Stimulated activated CD4-positive, alpha-beta T cell treated with anti-CD3 and anti-CD28 coated beads, Interleukin-15, amount 100 ng/mL, for 24 hours (primary cell): ENCODE measurements at regions not wholly inside any gene's neighbourhood (a gene's known extent, or its start where the extent isn't known, plus 50 kb on each side); places are given as distances from the start of the nearest gene placed in this dataset.

Source experiments
- DNase-seq: peaks from one replicate; pipeline ENCODE4 v3.0.0-alpha.2; 2020

DNA sequence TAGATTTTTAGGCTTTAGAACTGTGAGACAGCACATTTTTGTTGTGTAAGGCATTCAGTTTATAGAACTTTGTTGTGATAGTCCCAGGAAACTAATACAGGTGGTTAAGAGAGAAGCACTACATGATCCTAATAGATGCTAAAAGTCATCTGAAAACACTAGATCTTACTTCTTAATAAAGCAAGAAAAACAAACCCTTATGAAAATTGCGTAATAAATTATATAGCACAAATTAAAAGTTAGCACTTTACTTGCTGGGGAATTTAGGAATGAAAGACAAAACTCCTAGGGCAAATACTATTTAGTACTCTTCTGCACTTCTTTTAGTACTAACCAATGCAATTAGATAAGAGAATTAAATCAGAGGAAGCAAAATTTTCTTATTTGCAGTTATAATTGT, 163.3 kb upstream of the SHISA6 start:
- DNase-seq: no peak

DNA sequence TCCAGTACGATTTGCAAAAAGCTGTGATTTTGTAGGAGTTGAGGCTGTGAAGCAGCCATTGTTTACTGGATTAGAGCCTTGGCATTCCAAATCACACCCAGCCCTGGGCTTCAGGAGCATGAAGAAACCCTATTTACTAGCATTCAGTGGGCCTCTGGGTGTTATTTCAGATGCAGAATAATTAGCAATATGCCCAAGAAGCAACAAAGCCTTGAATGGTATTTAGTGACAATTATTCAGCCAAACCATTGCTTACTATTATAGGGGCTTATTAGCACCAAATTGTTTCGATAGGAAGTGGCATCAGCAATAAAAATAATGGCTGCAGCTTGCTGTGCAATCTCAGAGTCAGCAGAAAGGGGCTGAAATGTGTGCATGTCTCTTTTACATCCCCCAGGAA, 166.6 kb upstream of the SHISA6 start:
- no peak for DNase-seq

DNA sequence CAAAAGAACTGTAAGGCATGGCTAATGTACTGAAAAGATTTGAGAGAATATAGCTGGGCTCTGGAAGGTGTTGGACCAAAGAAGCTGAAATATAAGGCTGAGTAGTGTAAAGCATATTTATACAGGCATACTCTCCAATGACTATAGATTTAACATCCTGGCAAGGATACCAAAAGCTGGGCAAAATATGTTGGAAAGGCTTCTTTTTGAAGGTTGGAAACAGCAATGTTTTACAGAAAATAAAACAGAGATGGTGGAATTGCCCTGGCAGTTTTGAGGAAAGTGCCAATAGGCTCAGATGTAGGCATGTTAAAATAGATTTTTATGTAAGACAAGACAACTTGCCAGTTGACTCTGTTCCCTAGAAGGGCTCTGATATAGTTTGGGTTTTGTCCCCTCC, 184.1 kb upstream of the SHISA6 start:
- DNase-seq: no peak

DNA sequence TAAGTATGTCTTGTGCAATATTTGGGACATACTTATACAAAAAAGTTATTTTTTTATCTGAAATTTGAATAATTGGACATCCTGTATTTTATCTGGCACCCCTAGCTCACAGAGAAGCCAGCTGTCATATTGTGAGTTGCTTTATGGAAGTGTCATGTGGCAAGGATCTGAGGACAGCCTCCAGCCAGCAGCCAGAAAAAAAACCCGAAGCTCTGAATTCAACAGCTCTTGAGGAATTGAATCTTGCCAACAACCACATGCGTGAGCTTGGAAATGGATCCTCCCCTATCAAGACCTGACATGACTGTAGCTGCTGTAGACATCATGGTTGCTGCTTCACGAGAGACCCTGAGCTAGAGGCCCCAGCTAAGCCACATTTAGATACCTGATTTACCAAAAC, 187.2 kb upstream of the SHISA6 start:
- no peak for DNase-seq

DNA sequence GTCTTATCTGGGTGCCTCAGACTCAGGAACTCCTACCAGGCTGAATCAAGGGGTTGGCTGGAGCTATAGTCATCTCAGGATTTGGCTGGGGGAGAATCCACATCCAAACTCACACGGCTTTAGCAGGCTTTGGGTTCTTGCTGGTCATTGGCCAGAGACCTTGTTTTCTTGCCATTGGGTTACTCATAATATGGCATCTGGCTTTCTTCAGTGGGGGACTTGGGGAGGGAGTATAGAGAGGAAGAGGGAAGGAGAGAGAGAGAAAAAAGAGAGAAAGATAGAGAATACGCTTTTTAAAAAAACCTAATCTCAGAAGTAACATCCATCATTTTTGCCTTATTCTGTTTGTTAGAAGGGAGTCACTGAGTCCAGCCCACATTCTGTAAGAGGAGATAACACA, 191.5 kb upstream of the SHISA6 start:
- no peak for DNase-seq

DNA sequence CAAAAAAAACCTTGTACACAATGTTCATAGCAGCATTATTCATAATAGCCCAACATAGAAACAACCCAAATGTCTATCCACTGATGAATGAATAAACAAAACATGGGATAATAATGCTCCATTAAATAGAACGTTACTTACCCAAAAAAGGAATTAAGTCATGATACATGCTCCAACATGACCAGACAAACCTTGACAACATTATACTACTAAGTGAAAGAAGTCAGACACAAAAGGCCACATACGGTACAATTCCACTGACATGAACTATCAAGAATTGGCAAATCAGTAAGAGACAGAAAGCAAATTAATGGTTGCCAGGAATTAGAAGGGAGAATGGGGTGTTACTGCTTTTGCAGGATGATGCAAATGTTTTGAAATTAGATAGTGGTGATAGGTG, 193.8 kb upstream of the SHISA6 start:
- DNase-seq: no peak

DNA sequence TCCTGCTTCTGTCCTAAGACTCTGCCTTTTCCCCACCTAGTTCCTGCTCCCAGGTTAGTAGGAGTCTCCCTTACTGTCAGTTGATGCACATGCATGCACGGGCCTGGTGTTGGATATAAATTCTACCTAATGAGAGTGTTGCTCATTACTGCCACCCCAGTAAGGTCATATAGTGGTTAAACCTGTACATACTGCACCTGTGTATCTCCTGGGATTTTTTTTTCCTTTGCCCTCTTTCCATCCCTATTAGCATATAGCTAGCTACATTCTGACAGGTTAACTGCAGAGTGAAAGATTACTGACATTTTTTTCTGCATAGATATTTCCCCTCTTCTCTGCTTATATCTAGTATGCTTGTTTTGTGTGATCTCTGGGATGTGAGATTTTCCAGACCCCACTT, 201.5 kb upstream of the PIRT start:
- DNase-seq: no peak

DNA sequence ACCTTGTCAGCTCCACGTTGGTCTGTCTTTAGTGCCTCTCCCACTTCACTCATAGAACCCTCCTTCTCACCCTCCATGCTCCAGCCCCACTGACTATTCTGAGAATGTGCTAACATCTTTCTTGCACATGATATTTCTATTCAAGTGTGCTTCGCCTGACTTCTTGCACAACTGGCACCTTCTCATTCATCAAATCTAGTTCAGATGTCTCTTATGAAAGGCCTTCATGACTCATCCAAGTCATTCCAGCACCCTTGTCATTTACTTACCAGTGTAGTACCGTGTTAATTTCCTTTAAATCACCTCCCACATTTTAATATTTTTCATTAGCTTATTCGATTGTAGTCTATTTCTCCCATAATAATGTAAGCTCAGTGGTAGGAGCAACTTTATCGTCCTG, 197.8 kb upstream of the PIRT start:
- DNase-seq: no peak

DNA sequence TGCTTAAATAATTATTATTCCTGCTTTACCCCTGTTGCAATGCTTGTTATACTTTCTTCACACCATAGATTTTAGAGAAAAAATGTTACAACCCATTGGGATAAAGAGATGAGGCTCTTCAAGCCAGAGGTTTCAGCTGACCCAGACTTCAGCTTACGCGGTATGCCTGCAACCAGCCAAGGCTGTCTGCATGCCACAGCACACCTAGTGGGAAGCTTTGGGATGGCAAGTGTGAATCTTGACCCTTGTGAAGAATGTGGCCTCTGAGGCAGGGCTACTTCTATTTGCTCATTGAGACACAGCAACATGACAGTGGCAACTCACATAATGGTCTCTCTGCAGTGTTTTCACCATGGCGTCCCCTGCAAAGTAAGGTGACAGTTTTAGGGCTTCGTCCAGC, 193.9 kb upstream of the PIRT start:
- no peak for DNase-seq

DNA sequence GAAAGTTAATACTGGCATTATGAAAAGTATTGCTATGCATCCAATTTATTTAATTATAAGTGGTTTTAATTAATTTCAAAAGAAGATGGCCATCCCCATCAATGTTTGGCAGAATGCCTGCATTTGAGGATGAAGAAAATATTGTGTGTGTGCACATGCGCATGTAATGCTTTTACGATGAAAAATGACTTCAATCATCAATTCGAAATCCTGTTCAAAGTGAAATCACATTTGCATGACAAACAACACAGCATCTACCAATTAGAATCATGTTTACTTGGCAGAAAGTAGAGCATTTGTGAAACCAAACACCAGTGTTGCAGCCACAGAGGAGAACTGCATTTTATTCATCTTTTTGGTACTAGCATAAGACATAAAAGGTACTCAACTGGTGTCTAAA, 191.9 kb upstream of the PIRT start:
- DNase-seq: no peak

DNA sequence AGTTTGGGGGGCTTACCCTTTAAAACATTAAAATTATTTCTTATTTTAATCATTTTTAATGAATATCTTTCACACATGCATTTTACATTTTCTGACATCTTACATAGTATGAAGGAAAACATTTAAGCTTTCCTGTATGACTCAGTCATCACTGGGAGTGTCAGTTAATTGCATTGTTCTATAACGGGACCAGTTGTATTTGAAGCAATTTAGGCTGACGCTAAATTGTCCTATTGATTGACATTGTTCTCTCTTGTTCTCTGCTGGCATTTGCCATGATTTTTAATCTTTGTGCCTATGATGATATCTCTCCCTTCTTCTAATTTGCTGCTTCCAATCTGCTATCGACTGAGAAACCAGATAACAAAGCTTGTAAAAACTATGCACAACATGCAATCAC, 190.5 kb upstream of the PIRT start:
- no peak for DNase-seq

DNA sequence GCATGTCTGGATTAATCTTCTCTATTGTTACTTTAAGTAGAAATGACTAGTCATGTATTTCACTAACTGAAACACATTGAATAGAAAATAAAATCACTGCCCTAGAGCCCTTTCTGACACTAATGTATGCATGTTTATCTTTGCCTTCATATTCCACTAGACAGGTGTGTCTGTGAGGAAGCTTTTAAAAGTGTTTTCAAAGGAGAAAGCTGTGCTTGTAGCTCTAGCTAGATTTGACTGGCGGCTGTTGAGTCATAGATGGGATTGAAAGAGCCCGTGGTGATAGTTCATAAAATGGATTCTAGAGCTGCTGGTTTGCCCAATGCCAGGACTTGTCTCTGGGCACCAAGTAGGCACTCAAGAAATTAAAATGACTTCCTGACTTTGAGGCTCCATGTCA, 189.0 kb upstream of the PIRT start:
- DNase-seq: no peak

DNA sequence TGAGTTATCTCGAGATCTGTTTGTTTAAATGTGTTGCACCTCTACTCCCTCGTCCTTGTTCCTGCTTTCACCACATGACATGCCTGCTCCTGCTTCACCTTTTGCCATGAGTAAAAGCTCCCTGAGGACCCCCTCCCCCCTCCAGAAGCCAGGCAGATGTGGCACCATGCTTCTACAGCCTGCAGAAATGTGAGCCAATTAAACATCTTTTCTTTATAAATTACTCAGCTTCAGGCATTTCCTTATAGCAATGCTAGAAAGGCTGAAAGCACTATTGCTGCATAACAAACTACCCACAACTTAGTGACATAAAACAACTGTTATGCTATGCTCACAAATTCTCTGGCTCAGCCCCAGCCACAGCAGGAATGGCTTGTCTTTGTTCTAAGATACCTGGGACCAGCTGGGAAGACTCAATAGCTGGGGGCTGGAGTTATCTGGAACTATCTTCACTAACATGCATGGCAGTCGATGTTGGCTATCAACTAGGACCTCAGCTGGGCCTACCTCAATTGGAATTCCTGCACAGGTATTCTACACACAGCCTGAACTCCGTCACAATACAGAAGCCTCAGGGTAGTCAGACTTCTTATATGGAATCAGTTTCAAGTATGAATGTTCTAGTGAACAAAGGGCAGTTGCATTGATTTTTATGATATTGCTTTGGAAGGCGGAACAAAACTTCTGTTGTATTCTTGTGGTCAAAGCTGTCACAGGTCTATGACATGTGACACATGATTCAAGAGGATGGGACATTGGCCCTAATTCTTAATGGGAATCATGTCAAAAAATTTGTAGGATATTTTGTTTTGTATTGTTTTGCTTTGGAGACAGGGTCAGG, 186.0 kb upstream of the PIRT start:
- no peak for DNase-seq

DNA sequence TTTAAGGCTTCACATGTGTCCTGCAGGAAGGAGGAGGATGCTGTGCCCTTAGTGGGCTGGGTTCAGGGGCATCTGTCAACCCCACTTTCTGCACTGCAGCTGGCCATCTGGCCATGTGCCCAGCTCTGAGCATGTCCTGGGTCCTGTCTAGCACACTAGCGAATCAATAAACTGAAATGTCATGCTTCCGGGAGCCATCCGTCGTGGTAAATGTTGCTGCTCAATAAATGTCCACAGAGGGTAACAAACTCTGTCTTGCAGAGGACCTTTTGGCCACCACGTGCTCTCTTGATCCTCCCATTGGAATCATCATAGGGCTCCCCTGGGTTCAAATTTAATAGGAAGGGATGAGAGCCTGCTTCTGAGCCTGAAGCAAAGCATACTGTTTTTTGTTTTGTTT, 168.6 kb upstream of the PIRT start:
- no peak for DNase-seq

DNA sequence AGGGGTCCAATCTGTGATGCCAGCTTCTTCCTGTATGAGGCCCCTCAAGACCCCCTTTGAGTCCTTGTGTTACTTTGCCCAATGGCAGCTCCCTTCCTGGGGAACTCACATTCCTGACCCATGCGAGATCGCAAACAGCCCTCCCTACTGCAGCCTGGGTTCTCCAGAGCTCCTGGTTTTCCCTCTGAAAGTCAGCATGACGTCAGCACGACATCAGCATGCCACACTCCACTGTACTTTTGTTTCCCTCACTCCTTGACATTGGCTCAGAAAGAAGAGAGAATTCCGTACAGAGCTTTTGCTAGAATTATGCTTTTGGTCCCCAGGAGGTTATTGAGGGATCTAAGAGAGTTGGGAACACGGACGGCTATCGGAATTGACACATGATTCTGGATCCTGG, 168.1 kb upstream of the PIRT start:
- DNase-seq: no peak

DNA sequence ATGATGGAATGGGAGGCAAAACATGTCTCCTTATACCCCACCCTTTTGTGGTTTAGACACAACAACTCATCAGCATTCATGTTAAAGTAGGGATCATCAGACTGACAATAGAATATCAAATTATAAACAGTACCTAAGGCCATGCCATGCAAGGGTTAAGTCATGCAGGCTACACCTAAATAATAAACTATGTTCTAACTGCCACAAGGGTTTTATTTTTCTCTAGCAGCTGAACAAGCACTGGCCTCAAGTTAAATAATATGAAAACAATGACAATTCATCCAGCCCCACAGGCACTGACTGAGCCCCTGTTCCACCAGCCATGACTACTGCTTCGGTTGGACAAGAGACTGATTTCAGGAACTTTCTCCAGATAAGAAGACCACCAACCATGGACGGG, 164.5 kb upstream of the PIRT start:
- DNase-seq: no peak

DNA sequence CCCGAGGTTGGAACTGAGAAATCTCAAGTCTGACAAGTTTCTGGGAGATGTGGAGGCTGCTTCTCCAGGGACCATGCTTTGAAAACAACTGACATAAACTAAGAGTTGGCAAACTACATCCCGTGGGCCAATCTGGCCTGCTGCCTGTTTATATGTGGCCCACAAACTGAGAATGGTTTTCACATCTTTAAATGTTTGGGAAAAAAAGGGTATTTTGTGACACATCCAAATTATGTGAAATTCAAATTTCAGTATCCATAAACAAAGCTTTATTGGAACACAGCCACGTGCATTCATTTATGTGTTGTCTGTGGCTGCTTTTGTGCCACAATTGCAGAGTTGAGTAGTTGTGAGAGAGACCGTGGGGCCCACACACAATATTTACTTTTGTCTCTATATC, 163.8 kb upstream of the PIRT start:
- DNase-seq: no peak

DNA sequence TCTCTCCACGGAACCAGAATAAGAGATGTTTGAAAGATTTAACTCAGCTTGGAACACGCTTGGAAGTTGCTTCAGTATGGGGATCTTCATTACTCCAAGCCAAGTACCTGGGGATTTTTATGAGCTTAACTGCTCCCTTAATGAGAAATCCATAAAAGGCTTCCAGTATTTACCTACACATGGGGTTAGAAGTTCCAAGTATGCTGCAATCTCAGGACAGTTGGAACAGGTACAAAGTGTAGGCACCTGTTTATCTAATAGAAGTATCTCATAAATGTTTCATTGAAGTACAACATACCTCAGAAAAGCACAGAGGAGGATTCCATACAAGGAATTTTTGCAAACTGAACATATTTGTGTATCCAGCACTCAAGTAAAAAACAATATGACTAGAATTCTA, 161.6 kb upstream of the PIRT start:
- no peak for DNase-seq

DNA sequence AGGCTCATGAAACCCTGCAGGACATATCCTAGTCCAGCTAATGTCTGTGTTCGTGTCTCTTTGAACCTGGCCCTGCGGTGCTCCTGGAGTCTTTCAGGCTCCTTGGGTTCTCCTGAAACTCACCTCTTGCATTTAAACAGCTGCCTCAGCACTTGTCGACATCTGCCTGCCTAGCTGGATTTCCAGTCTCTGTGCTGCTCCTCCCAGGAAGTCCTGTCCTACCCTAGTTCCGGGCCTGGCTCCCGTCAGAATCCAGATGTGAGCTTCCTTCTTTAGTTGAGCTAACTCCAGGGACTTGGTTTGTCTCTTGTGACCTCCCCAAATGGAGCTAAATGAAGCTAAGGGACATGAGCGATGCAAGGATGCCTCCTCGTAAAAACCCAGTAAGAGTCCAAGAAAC, 155.2 kb upstream of the PIRT start:
- DNase-seq: no peak

DNA sequence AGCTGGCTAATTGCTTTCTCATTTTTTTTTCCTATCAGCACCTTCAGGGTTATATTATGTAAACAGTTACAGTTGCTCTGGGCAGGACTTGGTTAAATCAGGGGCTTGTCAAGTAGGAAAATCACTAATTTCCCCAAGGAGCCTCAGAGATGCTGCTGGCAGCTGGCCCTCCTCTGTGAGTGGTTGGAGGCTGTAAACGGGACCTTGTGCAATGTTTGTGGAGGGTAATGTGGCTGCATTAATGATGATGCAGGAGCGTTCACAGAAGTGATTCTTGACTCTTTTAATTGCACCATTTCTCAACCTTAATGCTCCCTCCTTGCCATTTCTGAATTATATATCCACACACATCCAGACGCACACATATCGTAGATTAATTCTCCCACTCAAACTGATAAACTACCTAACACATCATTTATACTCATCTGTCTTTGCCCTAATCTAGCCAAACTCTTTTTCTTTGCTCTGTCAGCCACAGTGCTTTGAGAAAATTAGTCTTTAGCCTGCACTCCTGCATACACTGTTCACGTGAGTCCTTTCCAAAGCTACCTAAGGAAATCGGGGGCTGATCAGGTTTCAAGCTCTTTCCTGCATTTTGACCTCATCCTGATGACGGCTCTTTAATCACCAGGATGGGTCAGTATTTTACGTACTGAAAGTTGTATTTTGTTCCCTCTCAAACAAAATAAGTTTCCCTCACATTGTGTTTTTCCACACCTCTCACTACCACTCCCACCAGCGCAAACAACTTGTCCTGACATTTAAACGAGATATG, 154.4 kb upstream of the PIRT start:
- no peak for DNase-seq

DNA sequence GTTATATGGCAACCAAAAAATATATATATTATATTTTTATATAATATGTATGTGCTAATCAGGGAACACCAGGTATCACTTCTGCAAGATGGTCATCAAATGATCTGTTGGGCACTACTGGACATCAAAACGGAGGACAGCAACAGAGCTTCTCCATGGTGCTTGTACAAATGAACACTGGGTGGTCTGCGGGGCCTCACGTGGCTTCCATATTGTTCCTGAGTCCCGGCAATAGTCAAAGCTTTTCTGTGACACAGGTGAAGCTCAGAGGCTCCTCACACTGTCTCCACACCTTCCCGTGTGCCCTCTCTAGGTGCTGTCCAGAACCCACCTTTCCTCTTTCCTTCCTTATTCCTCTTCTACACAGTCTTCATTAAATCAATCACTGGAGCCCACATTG, 149.9 kb upstream of the PIRT start:
- DNase-seq: no peak

DNA sequence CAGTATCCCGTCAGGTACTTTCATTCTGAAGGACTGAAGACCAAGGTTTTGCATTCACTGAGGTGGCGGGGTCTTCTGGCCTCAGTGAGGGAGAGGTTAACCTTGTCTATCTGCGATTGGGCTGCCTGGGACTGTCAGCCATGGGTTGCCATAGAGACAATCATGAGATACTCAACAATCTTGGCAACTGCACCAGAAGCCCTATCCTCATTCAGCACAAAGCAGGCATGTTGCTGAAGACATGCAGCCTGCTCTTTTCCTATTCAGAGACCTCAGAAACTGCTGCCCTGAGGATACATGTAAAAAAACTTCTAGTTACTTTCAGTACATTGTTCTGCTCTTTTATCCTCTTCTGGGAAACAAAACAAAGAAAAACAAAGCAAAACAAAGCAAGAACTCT, 146.3 kb upstream of the PIRT start:
- no peak for DNase-seq

DNA sequence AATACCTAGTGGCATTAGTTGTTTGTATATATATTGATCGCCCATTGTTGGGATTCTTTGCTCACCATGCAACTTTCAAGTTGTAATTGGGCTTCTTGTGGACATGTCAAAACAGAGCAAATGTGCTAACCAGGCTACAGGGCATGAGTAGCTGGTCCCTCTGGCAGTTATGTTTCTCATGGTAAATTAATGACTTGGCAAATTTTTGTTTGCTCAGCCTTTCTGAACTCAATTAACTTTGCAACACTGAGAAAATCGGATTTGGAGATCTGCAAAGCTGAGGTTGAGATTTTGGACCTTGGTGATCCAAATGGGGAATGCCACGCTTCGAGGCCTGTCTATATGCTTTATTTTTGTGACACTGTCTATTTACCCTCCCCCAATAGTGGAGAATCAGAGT, 138.5 kb upstream of the PIRT start:
- DNase-seq: no peak

DNA sequence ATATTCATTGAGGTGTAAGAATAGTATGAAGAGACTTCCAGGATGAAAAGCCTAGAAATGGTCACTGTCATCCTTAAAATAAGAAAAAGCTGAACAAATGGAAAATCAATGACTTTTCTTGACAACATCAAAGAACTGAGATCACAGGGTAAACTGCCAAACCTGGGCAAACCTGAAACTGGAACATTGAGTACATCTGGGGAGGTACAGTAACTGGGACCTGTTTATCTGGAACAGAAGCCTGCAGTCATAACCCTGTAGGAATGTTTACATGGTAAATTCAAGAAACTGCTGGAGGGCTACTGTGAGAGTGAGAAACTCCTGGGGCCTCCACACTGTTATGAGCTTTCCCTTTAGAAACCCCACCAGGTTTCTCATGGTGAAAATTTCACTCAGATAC, 130.1 kb upstream of the PIRT start:
- no peak for DNase-seq

DNA sequence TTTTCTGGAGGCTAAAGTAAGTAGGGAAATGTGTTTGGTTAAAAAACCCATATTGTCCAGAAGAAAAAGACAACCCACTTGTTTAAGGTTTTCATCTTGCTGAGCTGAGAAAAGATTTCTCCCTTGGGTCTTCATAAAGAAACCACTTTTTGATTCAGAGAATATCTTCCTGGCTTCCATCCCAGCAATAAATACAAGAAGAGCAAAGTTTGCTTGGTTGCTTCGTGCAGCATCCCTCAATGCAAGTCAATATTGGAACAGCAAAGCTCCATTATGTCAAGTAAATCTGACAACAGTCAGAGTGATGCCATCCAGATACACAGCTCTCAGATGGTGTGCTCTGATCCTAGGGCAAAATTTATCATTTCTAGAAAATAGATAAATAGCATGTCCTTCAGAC, 118.9 kb upstream of the PIRT start:
- no peak for DNase-seq
